H54 (cell line): ENCODE measurements at regions not wholly inside any gene's neighbourhood (a gene's known extent, or its start where the extent isn't known, plus 50 kb on each side); places are given as distances from the start of the nearest gene placed in this dataset.
A peak's percentile ranks its signal among the peaks of the same experiment; 100 is the strongest.

ENCODE experiments used
- DNase-seq: peaks from one replicate; pipeline ENCODE4 v3.0.0; 2011; ENCODE audit warnings: low spot score, mixed read lengths; ENCODE audit not compliant: insufficient read length
- FAIRE-seq: peaks from 3 replicates; lab custom pipeline; 2011; peaks lifted over from hg19 to GRCh38; lab: Jason Lieb, UNC
- POLR2A ChIP-seq: IDR thresholded peaks from 2 replicates; pipeline ENCODE4 v1.6.1; 2011; ENCODE audit warnings: low read depth, mild to moderate bottlenecking, low read length

- no peak for TF ChIP-seq POLR2A
- DNase-seq (no peak), FAIRE-seq (no peak)
Observed at GRCh38 chr20:62550087-62550632, 74.4 kb upstream of the GATA5 start.

- FAIRE-seq, result no peak
- DNase-seq, result no peak
- no peak for TF ChIP-seq POLR2A
Observed at GRCh38 chr20:62551407-62552323, 75.9 kb upstream of the GATA5 start.

GRCh38 chr20:62552613-62553012 is 76.8 kb upstream of the GATA5 start:
- TF ChIP-seq POLR2A, result no peak
- no peak for FAIRE-seq
- no peak for DNase-seq

- DNase-seq (no peak), FAIRE-seq (no peak)
- no peak for TF ChIP-seq POLR2A
Observed at GRCh38 chr20:62553136-62553837, 77.5 kb upstream of the GATA5 start.

GRCh38 chr20:62553838-62554161 is 78.0 kb upstream of the GATA5 start:
- FAIRE-seq (no peak), DNase-seq (no peak)
- no peak for TF ChIP-seq POLR2A

- DNase-seq, result no peak
- no peak for FAIRE-seq
- no peak for TF ChIP-seq POLR2A
Observed at GRCh38 chr20:62554214-62554897, 78.6 kb upstream of the GATA5 start.

GRCh38 chr20:62554898-62555641 is 79.3 kb upstream of the GATA5 start:
- no peak for TF ChIP-seq POLR2A
- FAIRE-seq (no peak), DNase-seq (no peak)

GRCh38 chr20:62555642-62556420 is 80.0 kb upstream of the GATA5 start:
- no peak for TF ChIP-seq POLR2A
- DNase-seq (no peak), FAIRE-seq (no peak)

GRCh38 chr20:62557462-62557861 is 81.7 kb upstream of the GATA5 start:
- DNase-seq (peak; percentile 80), FAIRE-seq (no peak)
- no peak for TF ChIP-seq POLR2A

GRCh38 chr20:62557999-62558408 is 82.2 kb upstream of the GATA5 start:
- DNase-seq (no peak), FAIRE-seq (no peak)
- TF ChIP-seq POLR2A, result no peak

GRCh38 chr20:62558779-62559178 is 83.0 kb upstream of the GATA5 start:
- no peak for FAIRE-seq
- TF ChIP-seq POLR2A, result no peak
- no peak for DNase-seq

GRCh38 chr20:62560162-62560561 is 82.1 kb upstream of the SLCO4A1 start:
- no peak for FAIRE-seq

More at GRCh38 chr20:62560162-62560561, 82.1 kb upstream of the SLCO4A1 start:
- no peak for TF ChIP-seq POLR2A
- no peak for DNase-seq
